Ureter (tissue), 1 donor: ENCODE measurements at regions not wholly inside any gene's neighbourhood (a gene's known extent, or its start where the extent isn't known, plus 50 kb on each side); places are given as distances from the start of the nearest gene placed in this dataset.

Experiments
- DNase-seq: peaks from one replicate; pipeline ENCODE4 v3.0.0-alpha.2; 2020; ENCODE audit warnings: low spot score
- donor health status: DM: yes; HTN: yes; CAD: no.

- DNase-seq = no peak
Observed at GRCh38 chr6:15042938-15043337, 202.9 kb upstream of the JARID2 start.

- no peak for DNase-seq
Observed at GRCh38 chr6:15044146-15044882, 201.6 kb upstream of the JARID2 start.

- DNase-seq = no peak
Observed at GRCh38 chr6:15044948-15045347, 200.9 kb upstream of the JARID2 start.

- no peak for DNase-seq
Observed at GRCh38 chr6:15046751-15047150, 199.1 kb upstream of the JARID2 start.

- no peak for DNase-seq
Observed at GRCh38 chr6:15048367-15048766, 197.5 kb upstream of the JARID2 start.

GRCh38 chr6:15058200-15059061 is 187.4 kb upstream of the JARID2 start:
- DNase-seq = no peak

- no peak for DNase-seq
Observed at GRCh38 chr6:15061180-15061641, 184.7 kb upstream of the JARID2 start.

GRCh38 chr6:15061908-15062515 is 183.9 kb upstream of the JARID2 start:
- no peak for DNase-seq

GRCh38 chr6:15062516-15063252 is 183.2 kb upstream of the JARID2 start:
- DNase-seq = no peak

- no peak for DNase-seq
Observed at GRCh38 chr6:15063253-15063853, 182.5 kb upstream of the JARID2 start.

GRCh38 chr6:15065261-15065989 is 180.4 kb upstream of the JARID2 start:
- DNase-seq = no peak

- no peak for DNase-seq
Observed at GRCh38 chr6:15066089-15066758, 179.6 kb upstream of the JARID2 start.

GRCh38 chr6:15073344-15073789 is 172.5 kb upstream of the JARID2 start:
- DNase-seq = no peak

- no peak for DNase-seq
Observed at GRCh38 chr6:15073883-15074465, 171.9 kb upstream of the JARID2 start.

- DNase-seq = no peak
Observed at GRCh38 chr6:15074806-15075205, 171.1 kb upstream of the JARID2 start.

GRCh38 chr6:15076565-15076964 is 169.3 kb upstream of the JARID2 start:
- no peak for DNase-seq

- DNase-seq = no peak
Observed at GRCh38 chr6:15077006-15077405, 168.9 kb upstream of the JARID2 start.

- no peak for DNase-seq
Observed at GRCh38 chr6:15077961-15078360, 167.9 kb upstream of the JARID2 start.

GRCh38 chr6:15079288-15079817 is 166.5 kb upstream of the JARID2 start:
- DNase-seq = no peak
